ENCODE measurements at regions not wholly inside any gene's neighbourhood (a gene's known extent, or its start where the extent isn't known, plus 50 kb on each side); places are given as distances from the start of the nearest gene placed in this dataset.

DNA sequence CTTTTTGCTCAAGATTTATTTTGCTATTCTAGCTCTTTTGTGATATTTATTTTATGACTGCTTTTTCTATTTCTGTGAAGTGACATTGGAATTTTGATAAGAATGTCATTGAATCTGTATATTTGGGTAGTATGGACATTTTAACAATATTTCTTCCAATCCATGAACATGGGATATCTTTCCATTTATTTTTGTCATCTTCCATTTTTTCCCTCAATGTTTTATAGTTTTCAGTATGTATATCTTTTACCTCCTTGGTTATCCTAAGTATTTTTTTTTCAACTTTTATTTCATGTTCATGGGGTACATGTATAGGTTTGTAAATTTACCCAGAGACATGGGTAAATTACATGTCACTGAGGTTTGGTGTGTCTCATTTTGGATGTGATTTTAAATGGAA lies 74.1 kb upstream of the PREP start (continued):
- TF ChIP-seq REST (IDR thresholded peaks at IDR 0.05) = no peak
- TF ChIP-seq, protein P1, sequence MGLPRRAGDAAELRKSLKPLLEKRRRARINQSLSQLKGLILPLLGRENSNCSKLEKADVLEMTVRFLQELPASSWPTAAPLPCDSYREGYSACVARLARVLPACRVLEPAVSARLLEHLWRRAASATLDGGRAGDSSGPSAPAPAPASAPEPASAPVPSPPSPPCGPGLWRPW (IDR thresholded peaks at IDR 0.05) = no peak
- no peak for TF ChIP-seq HEYL (CRISPR knock-in tag; IDR thresholded peaks at IDR 0.05)
- TF ChIP-seq JUN (IDR thresholded peaks at IDR 0.05) = no peak

DNA sequence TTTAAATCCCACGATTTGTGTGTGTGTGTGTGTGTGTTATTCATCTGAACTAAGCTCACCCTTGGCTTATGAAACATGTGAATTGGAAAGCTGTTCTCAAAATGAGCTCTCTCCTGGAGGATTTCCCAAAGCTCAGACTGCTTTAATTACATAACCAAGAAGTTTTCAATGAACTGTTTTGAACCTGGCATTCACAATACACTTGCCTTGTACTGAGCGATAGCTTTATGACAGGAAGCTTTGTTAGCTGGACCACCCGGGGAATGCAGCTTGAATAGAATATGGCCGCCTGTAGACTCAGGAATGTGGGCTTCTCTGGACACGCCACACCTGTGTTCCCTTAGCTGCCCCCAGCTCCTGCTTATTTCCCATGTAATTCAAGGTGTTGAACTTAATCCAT lies 71.4 kb upstream of the PREP start:
- ATAC-seq (no peak), DNase-seq (ENCODE audit: low read depth in 1 of 2, low spot score in 1 of 2) (no peak), FAIRE-seq (no peak)
- Histone ChIP-seq H3K9me3 (peaks cover 5% of the 10 kb centered on the region; the same call in 1 of the 3 replicates), H3K27ac (no peak overlapping the region), H3K4me1 (no peaks in the 10 kb centered on the region), H3K4me3 (no peak overlapping the region), H3K4me2 (no peak overlapping the region)
- TF ChIP-seq RNF2 (IDR thresholded peaks at IDR 0.05; ENCODE audit: borderline replicate concordance, low read depth) (no peak), TFCP2L1 (CRISPR knock-in tag; IDR thresholded peaks at IDR 0.05) (no peak), GATA3 (IDR thresholded peaks at IDR 0.05; ENCODE audit: borderline replicate concordance) (no peak), HDAC2 (IDR thresholded peaks at IDR 0.05) (no peak), ESRRA (IDR thresholded peaks at IDR 0.05; ENCODE audit: borderline replicate concordance, low read length) (no peak)
- TF ChIP-seq, protein P2, sequence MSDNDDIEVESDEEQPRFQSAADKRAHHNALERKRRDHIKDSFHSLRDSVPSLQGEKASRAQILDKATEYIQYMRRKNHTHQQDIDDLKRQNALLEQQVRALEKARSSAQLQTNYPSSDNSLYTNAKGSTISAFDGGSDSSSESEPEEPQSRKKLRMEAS (IDR thresholded peaks at IDR 0.05) = no peak
- ChIA-PET CTCF (interaction anchor here (0.6 kb wide), 1 partner anchor 486 kb away, joined by 3 read pairs; no protein-coding TSS in a partner anchor), POLR2A (no interaction called here)
- 71% methylated on average over 5 of the region's 5 CpGs for WGBS (ENCODE audit: missing lambda C conversion rate)

DNA sequence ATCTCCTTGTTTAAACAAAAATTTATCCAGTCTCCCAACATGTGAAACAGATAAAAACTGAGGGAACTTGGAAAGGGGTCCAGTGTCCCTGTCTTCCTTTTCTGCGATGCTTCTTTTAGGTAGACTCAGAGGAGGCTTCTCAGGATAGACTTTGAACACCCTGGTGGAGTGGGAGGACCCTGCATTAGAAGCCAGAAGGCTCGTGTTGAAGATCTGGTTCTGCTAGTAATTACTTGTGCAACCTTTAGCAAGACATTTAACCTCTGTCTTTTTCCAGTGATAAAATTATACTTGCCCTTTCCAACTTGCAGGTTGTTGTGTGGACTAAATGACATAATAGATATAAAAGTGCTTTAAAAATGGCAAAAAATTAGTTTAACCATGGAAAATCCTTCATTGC lies 67.1 kb upstream of the PREP start:
- peaks cover 3% of the 10 kb centered on the region; the same call in 2 of the 3 replicates for H3K9me3 ChIP-seq
- no peak overlapping the region for H3K27ac ChIP-seq
- ChIA-PET POLR2A (no interaction called here), CTCF (no interaction called here)
- H3K4me1 ChIP-seq = no peaks in the 10 kb centered on the region
- FAIRE-seq = no peak
- 59% methylated on average over 2 of the region's 2 CpGs for WGBS (ENCODE audit: missing lambda C conversion rate)
- TF ChIP-seq ESRRA (IDR thresholded peaks at IDR 0.05; ENCODE audit: borderline replicate concordance, low read length) (no peak), NFE2L2 (conservative IDR thresholded peaks at IDR 0.05; ENCODE audit: low read length) (no peak), HDAC2 (IDR thresholded peaks at IDR 0.05) (no peak), RFX5 (IDR thresholded peaks at IDR 0.05) (no peak), RCOR1 (IDR thresholded peaks at IDR 0.05; ENCODE audit: low read depth, low read length) (no peak), ZC3H11A (IDR thresholded peaks at IDR 0.05) (no peak), ZNF302 (CRISPR knock-in tag; IDR thresholded peaks at IDR 0.05) (no peak), CHD2 (IDR thresholded peaks at IDR 0.05; ENCODE audit: low read length, partially characterized antibody) (no peak), CHD4 (IDR thresholded peaks at IDR 0.05; ENCODE audit: borderline replicate concordance) (no peak)
- TF ChIP-seq, protein P2 (IDR thresholded peaks at IDR 0.05) = no peak
- TF ChIP-seq, protein P1 (IDR thresholded peaks at IDR 0.05) = no peak
- no peak overlapping the region for H3K4me3 ChIP-seq
- H3K4me2 ChIP-seq = no peak overlapping the region
- ATAC-seq = no peak
- DNase-seq (ENCODE audit: low read depth in 1 of 2, low spot score in 1 of 2) = no peak

- DNase-seq (ENCODE audit: low read depth in 1 of 2, low spot score in 1 of 2) (no peak), FAIRE-seq (no peak), ATAC-seq (no peak)
- WGBS (ENCODE audit: missing lambda C conversion rate) = 72% methylated on average over 4 of the region's 4 CpGs
- TF ChIP-seq JUNB (IDR thresholded peaks at IDR 0.05) (no peak), RAD21 (conservative IDR thresholded peaks at IDR 0.05 in 1 of 2, IDR thresholded peaks at IDR 0.05 in 1 of 2) (no peak), EHF (CRISPR knock-in tag; IDR thresholded peaks at IDR 0.05) (no peak), SMC3 (IDR thresholded peaks at IDR 0.05) (no peak), RARB (CRISPR knock-in tag; IDR thresholded peaks at IDR 0.05) (no peak), ZSCAN20 (CRISPR knock-in tag; IDR thresholded peaks at IDR 0.05) (no peak)
- TF ChIP-seq, protein P3, sequence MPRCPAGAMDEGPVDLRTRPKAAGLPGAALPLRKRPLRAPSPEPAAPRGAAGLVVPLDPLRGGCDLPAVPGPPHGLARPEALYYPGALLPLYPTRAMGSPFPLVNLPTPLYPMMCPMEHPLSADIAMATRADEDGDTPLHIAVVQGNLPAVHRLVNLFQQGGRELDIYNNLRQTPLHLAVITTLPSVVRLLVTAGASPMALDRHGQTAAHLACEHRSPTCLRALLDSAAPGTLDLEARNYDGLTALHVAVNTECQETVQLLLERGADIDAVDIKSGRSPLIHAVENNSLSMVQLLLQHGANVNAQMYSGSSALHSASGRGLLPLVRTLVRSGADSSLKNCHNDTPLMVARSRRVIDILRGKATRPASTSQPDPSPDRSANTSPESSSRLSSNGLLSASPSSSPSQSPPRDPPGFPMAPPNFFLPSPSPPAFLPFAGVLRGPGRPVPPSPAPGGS (IDR thresholded peaks at IDR 0.05) = no peak
- H3K4me1 ChIP-seq = no peaks in the 10 kb centered on the region
- no peak overlapping the region for H3K4me3 ChIP-seq
- no peak overlapping the region for H3K27ac ChIP-seq
- ChIA-PET CTCF (no interaction called here), POLR2A (no interaction called here)
- no peak overlapping the region for H3K4me2 ChIP-seq
- H3K9me3 ChIP-seq = peaks cover 3% of the 10 kb centered on the region; the same call in 2 of the 3 replicates
Observed at GRCh38 chr6:105468850-105469249, 66.0 kb upstream of the PREP start.
